ENCODE measurements at regions not wholly inside any gene's neighbourhood (a gene's known extent, or its start where the extent isn't known, plus 50 kb on each side); places are given as distances from the start of the nearest gene placed in this dataset.

DNA sequence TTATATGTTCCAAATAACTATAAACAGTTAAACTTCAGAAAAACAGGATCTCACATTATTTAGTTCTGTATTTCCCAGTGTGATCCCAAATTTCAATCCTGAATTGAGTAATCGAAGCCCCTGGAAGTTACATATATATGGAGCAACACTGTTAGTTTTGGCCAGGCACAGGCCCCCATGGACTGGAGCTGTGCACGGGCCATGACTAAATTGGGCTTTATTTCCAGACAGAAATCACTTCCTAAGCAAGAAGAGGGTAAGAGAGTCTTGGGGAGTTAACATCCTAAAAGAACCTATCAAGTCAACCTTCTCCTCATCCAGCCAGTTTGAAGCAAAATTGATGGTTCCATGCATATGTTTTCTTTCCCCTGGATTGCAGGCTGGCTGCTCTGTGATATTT, 393.0 kb downstream of the TMEM167A start:
- Histone ChIP-seq H3K4me3 (replicated peaks; ENCODE audit: insufficient read depth, low read length) (no peak overlapping the region), H3K27me3 (ENCODE audit: insufficient read depth, poor library complexity, severe bottlenecking) (no peaks in the 10 kb centered on the region), H3K27ac (replicated peaks) (no peak overlapping the region)
- no peak for DNase-seq (ENCODE audit: low read depth in 1 of 2, low spot score in 1 of 2)
- TF ChIP-seq, protein P1, sequence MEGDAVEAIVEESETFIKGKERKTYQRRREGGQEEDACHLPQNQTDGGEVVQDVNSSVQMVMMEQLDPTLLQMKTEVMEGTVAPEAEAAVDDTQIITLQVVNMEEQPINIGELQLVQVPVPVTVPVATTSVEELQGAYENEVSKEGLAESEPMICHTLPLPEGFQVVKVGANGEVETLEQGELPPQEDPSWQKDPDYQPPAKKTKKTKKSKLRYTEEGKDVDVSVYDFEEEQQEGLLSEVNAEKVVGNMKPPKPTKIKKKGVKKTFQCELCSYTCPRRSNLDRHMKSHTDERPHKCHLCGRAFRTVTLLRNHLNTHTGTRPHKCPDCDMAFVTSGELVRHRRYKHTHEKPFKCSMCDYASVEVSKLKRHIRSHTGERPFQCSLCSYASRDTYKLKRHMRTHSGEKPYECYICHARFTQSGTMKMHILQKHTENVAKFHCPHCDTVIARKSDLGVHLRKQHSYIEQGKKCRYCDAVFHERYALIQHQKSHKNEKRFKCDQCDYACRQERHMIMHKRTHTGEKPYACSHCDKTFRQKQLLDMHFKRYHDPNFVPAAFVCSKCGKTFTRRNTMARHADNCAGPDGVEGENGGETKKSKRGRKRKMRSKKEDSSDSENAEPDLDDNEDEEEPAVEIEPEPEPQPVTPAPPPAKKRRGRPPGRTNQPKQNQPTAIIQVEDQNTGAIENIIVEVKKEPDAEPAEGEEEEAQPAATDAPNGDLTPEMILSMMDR (IDR thresholded peaks at IDR 0.05; ENCODE audit: insufficient read depth, low read length) = no peak
- TF ChIP-seq SPI1 (IDR thresholded peaks at IDR 0.05; ENCODE audit: borderline replicate concordance, low read depth) (no peak), POLR2AphosphoS5 (IDR thresholded peaks at IDR 0.05; ENCODE audit: low read depth) (no peak), GABPA (IDR thresholded peaks at IDR 0.05; ENCODE audit: low read depth) (no peak)
- TF ChIP-seq, protein P2, sequence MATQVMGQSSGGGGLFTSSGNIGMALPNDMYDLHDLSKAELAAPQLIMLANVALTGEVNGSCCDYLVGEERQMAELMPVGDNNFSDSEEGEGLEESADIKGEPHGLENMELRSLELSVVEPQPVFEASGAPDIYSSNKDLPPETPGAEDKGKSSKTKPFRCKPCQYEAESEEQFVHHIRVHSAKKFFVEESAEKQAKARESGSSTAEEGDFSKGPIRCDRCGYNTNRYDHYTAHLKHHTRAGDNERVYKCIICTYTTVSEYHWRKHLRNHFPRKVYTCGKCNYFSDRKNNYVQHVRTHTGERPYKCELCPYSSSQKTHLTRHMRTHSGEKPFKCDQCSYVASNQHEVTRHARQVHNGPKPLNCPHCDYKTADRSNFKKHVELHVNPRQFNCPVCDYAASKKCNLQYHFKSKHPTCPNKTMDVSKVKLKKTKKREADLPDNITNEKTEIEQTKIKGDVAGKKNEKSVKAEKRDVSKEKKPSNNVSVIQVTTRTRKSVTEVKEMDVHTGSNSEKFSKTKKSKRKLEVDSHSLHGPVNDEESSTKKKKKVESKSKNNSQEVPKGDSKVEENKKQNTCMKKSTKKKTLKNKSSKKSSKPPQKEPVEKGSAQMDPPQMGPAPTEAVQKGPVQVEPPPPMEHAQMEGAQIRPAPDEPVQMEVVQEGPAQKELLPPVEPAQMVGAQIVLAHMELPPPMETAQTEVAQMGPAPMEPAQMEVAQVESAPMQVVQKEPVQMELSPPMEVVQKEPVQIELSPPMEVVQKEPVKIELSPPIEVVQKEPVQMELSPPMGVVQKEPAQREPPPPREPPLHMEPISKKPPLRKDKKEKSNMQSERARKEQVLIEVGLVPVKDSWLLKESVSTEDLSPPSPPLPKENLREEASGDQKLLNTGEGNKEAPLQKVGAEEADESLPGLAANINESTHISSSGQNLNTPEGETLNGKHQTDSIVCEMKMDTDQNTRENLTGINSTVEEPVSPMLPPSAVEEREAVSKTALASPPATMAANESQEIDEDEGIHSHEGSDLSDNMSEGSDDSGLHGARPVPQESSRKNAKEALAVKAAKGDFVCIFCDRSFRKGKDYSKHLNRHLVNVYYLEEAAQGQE (IDR thresholded peaks at IDR 0.05; ENCODE audit: insufficient replicate concordance, low read depth) = no peak

DNA sequence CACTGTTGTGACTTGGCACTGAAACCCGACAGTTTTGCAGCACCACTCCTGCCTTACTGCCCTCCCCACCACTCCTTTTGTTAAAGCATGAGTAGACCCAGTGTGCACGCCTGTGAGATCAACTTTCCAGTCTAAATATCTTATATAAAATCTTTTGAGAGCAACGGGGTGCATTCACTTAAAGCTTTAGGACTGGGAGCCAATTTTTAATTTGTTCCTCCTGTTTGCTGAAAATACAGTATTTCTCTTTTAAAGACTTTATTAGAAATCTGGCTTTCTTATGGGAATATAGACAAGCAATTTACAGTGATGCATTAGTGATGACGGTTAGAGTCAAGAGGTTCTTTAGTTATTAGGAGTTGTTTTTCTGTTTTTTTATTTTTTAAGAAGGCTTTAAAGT, 397.5 kb downstream of the TMEM167A start:
- TF ChIP-seq SPI1 (IDR thresholded peaks at IDR 0.05; ENCODE audit: borderline replicate concordance, low read depth) (no peak), GABPA (IDR thresholded peaks at IDR 0.05; ENCODE audit: low read depth) (no peak), POLR2AphosphoS5 (IDR thresholded peaks at IDR 0.05; ENCODE audit: low read depth) (no peak)
- TF ChIP-seq, protein P1 (IDR thresholded peaks at IDR 0.05; ENCODE audit: insufficient read depth, low read length) = no peak
- TF ChIP-seq, protein P2 (IDR thresholded peaks at IDR 0.05; ENCODE audit: insufficient replicate concordance, low read depth) = no peak
- no peaks in the 10 kb centered on the region for H3K27me3 ChIP-seq (ENCODE audit: insufficient read depth, poor library complexity, severe bottlenecking)
- no peak overlapping the region for H3K4me3 ChIP-seq (replicated peaks; ENCODE audit: insufficient read depth, low read length)
- H3K27ac ChIP-seq (replicated peaks) = no peak overlapping the region
- no peak for DNase-seq (ENCODE audit: low read depth in 1 of 2, low spot score in 1 of 2)

DNA sequence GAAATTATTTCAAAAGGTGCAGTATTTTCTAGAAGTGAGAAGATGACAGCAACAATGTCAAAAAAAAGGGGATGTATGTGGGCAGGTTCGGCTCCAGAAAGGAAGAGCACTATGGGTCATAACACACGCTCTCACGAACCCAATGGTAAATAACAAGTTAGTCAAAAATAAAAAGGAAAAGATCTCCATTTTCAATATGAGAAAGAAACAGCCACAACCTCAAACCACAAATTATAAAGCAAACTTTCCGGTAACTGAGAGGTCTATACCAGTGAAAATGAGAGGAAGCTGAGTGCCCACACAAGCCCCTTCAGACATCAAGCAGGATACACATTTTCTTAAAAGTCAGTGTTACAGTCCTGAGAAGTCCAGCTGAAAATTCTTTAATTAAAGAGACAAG, 398.5 kb upstream of the RPS23 start:
- Histone ChIP-seq H3K4me3 (replicated peaks; ENCODE audit: insufficient read depth, low read length) (no peak overlapping the region), H3K27ac (replicated peaks) (no peak overlapping the region), H3K27me3 (ENCODE audit: insufficient read depth, poor library complexity, severe bottlenecking) (no peaks in the 10 kb centered on the region)
- DNase-seq (ENCODE audit: low read depth in 1 of 2, low spot score in 1 of 2) = no peak
- no peak for TF ChIP-seq GABPA (IDR thresholded peaks at IDR 0.05; ENCODE audit: low read depth)
- TF ChIP-seq, protein P2 (IDR thresholded peaks at IDR 0.05; ENCODE audit: insufficient replicate concordance, low read depth) = no peak
- no peak for TF ChIP-seq SPI1 (IDR thresholded peaks at IDR 0.05; ENCODE audit: borderline replicate concordance, low read depth)
- TF ChIP-seq, protein P1 (IDR thresholded peaks at IDR 0.05; ENCODE audit: insufficient read depth, low read length) = no peak
- TF ChIP-seq POLR2AphosphoS5 (IDR thresholded peaks at IDR 0.05; ENCODE audit: low read depth) = no peak

Measured in HL-60 (cell line).